Neural cell (in vitro differentiated cells): ENCODE measurements at regions not wholly inside any gene's neighbourhood (a gene's known extent, or its start where the extent isn't known, plus 50 kb on each side); places are given as distances from the start of the nearest gene placed in this dataset.

Experiments
- CTCF ChIP-seq: fragments of 450-650 bp; IDR thresholded peaks from 2 replicates; pipeline ENCODE4 v1.5.1; 2014; ENCODE audit warnings: antibody characterized with exemption, mild to moderate bottlenecking, moderate library complexity; ENCODE audit not compliant: poor library complexity, severe bottlenecking
- EP300 ChIP-seq: fragments of 450-650 bp; conservative IDR thresholded peaks from 2 replicates; pipeline ENCODE4 v1.6.1; 2014; ENCODE audit warnings: antibody characterized with exemption, mild to moderate bottlenecking, moderate library complexity; ENCODE audit not compliant: poor library complexity, severe bottlenecking
- EZH2 ChIP-seq: fragments of 200-600, 300-800 bp; shearing (Covaris generic), sonication (generic); IDR thresholded peaks from 2 replicates; pipeline ENCODE4 v1.6.1; 2014; ENCODE audit warnings: antibody characterized with exemption, low read length, borderline replicate concordance, mild to moderate bottlenecking; ENCODE audit not compliant: insufficient read depth, poor library complexity, severe bottlenecking
- POLR2AphosphoS5 ChIP-seq: IDR thresholded peaks from 2 replicates; pipeline ENCODE4 v1.6.1; 2012
- RAD21 ChIP-seq: fragments of 450-650 bp; conservative IDR thresholded peaks from 2 replicates; pipeline ENCODE4 v1.6.1; 2014; ENCODE audit warnings: antibody characterized with exemption, mild to moderate bottlenecking, moderate library complexity
- REST ChIP-seq: IDR thresholded peaks from 2 replicates; pipeline ENCODE4 v1.6.1; 2012; ENCODE audit warnings: borderline replicate concordance
- TAF1 ChIP-seq: IDR thresholded peaks from 2 replicates; pipeline ENCODE4 v1.6.1; 2012; ENCODE audit warnings: low read depth

- TF ChIP-seq EZH2 (no peak), TAF1 (no peak), CTCF (no peak), EP300 (no peak), POLR2AphosphoS5 (no peak), RAD21 (no peak), REST (no peak)
These were observed 574.6 kb downstream of the RAPGEF2 start for GRCh38 chr4:159677521-159677920.
